ENCODE measurements at regions not wholly inside any gene's neighbourhood (a gene's known extent, or its start where the extent isn't known, plus 50 kb on each side); places are given as distances from the start of the nearest gene placed in this dataset.
A peak's percentile ranks its signal among the peaks of the same experiment; 100 is the strongest.

- H3K4me3 ChIP-seq (ENCODE audit: low read depth, low read length), result no peak overlapping the region
- DNase-seq (ENCODE audit: low read depth), result no peak
- TF ChIP-seq CTCF (IDR thresholded peaks at IDR 0.05; ENCODE audit: insufficient read depth, low read length), result no peak
Observed at GRCh38 chr6:145490068-145490467, 245.3 kb downstream of the EPM2A start.

- H3K4me3 ChIP-seq (ENCODE audit: low read depth, low read length), result no peak overlapping the region
- no peak for TF ChIP-seq CTCF (IDR thresholded peaks at IDR 0.05; ENCODE audit: insufficient read depth, low read length)
- DNase-seq (ENCODE audit: low read depth), result no peak
Observed at GRCh38 chr6:145491126-145491525, 244.2 kb downstream of the EPM2A start.

- no peak for DNase-seq (ENCODE audit: low read depth)
- TF ChIP-seq CTCF (IDR thresholded peaks at IDR 0.05; ENCODE audit: insufficient read depth, low read length), result no peak
- no peak overlapping the region for H3K4me3 ChIP-seq (ENCODE audit: low read depth, low read length)
Observed at GRCh38 chr6:145497006-145497405, 238.3 kb downstream of the EPM2A start.

GRCh38 chr6:145498425-145498824 is 236.9 kb downstream of the EPM2A start:
- no peak for TF ChIP-seq CTCF (IDR thresholded peaks at IDR 0.05; ENCODE audit: insufficient read depth, low read length)
- H3K4me3 ChIP-seq (ENCODE audit: low read depth, low read length), result no peak overlapping the region
- no peak for DNase-seq (ENCODE audit: low read depth)

- no peak for DNase-seq (ENCODE audit: low read depth)
- TF ChIP-seq CTCF (IDR thresholded peaks at IDR 0.05; ENCODE audit: insufficient read depth, low read length), result no peak
- no peak overlapping the region for H3K4me3 ChIP-seq (ENCODE audit: low read depth, low read length)
Observed at GRCh38 chr6:145502416-145502815, 232.9 kb downstream of the EPM2A start.

- DNase-seq (ENCODE audit: low read depth), result no peak
- no peak for TF ChIP-seq CTCF (IDR thresholded peaks at IDR 0.05; ENCODE audit: insufficient read depth, low read length)
- H3K4me3 ChIP-seq (ENCODE audit: low read depth, low read length), result no peak overlapping the region
Observed at GRCh38 chr6:145506136-145506535, 229.2 kb downstream of the EPM2A start.

GRCh38 chr6:145506565-145506964 is 228.8 kb downstream of the EPM2A start:
- no peak overlapping the region for H3K4me3 ChIP-seq (ENCODE audit: low read depth, low read length)
- no peak for TF ChIP-seq CTCF (IDR thresholded peaks at IDR 0.05; ENCODE audit: insufficient read depth, low read length)
- DNase-seq (ENCODE audit: low read depth), result peak; percentile 8

Measured in fibroblast of the aortic adventitia (primary cell).